ENCODE measurements at regions not wholly inside any gene's neighbourhood (a gene's known extent, or its start where the extent isn't known, plus 50 kb on each side); places are given as distances from the start of the nearest gene placed in this dataset.

DNA sequence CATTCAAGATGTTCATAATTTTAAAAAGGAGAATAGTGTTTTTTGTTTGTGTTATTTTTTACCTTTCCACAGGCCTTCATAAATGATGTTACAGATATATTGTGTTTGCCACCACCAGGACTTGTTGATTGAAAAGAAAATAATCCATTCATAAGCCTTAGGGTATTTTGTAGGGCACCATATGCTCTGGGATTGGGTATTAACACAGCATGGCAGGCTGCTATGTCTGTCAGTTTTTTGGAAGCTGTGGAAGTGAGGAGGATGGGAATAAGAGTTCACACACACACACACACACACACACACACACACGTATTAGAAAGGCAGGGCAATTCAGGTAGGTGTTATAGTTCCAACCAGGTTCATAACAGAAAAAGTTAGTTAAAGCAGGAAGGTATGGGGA lies 237.9 kb downstream of the HDGFL1 start:
- intact Hi-C loops (cut with micrococcal nuclease) = no loop called here
- no peak overlapping the region for H3K4me3 Mint-ChIP-seq
- H3K36me3 Mint-ChIP-seq (ENCODE audit: low read depth) = no peaks in the 10 kb centered on the region
- no peaks in the 10 kb centered on the region for H3K4me1 Mint-ChIP-seq (ENCODE audit: low read depth)
- H3K27me3 Mint-ChIP-seq (ENCODE audit: insufficient read depth) = no peaks in the 10 kb centered on the region
- no peak overlapping the region for H3K27ac Mint-ChIP-seq
- H3K9me3 Mint-ChIP-seq = no peaks in the 10 kb centered on the region
- DNase-seq (ENCODE audit: low spot score) = no peak

DNA sequence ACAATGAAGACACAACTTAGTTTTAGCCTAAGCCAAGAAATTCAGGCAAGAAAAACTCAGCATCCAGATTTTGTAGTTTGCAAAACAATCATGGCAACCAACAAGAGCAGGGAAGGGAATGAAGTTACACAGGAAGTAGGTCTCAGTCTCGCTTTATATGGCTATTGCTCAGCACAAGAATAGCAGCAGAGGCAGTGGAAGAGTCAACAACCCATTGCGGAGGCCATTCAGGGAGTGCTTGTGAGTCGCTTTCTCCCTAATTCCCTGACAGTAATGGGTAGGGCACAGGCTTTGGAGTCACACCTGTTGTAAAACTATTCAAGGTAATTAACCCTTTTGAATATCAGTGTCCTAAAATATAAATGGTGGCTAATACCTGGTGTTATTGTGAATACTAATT lies 238.5 kb downstream of the HDGFL1 start:
- DNase-seq (ENCODE audit: low spot score) = no peak
- no peaks in the 10 kb centered on the region for H3K9me3 Mint-ChIP-seq
- H3K27ac Mint-ChIP-seq = no peak overlapping the region
- no peaks in the 10 kb centered on the region for H3K4me1 Mint-ChIP-seq (ENCODE audit: low read depth)
- no peaks in the 10 kb centered on the region for H3K36me3 Mint-ChIP-seq (ENCODE audit: low read depth)
- no peak overlapping the region for H3K4me3 Mint-ChIP-seq
- intact Hi-C loops (cut with micrococcal nuclease) = no loop called here
- no peaks in the 10 kb centered on the region for H3K27me3 Mint-ChIP-seq (ENCODE audit: insufficient read depth)

DNA sequence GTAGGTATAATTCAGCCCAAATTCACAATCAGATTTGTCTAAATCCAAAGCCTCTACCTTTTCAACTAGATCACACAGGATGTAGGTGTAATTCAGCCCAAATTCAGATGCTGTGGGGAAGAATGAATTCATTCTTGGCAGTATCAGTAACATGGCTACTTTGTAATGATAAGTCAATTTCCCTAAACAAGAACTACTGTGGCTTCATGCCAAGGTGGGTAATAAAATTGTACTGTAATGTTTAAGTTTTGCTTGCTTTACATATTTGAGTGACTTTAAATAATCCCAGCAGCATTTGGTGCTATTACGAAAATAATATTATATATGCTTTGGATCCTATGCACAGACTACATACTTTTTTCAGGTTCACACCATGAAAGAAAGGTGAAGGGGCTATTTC lies 239.1 kb downstream of the HDGFL1 start:
- no peak for DNase-seq (ENCODE audit: low spot score)
- Mint-ChIP-seq H3K9me3 (no peaks in the 10 kb centered on the region), H3K4me3 (no peak overlapping the region), H3K36me3 (ENCODE audit: low read depth) (no peaks in the 10 kb centered on the region), H3K4me1 (ENCODE audit: low read depth) (no peaks in the 10 kb centered on the region), H3K27ac (no peak overlapping the region), H3K27me3 (ENCODE audit: insufficient read depth) (no peaks in the 10 kb centered on the region)
- intact Hi-C loops (cut with micrococcal nuclease) = no loop called here

DNA sequence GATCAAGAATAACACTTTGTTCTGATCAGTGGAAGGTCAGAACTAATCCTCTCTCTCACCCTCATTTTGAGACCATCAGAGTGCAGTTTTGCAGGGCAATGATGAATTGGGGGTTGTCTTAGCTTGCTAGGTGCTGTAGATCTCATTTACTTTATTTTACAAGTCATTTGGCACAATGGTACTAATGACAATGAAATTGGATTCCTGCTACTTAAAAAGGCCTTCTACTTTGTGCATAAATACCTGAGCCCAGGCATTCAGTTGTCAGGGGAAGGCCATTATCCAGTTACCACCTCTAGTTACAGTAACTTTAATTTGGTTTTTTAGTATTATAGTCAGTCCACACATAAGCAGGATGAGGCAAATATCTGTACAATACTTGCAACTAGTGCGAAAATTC lies 240.0 kb downstream of the HDGFL1 start:
- Mint-ChIP-seq H3K4me1 (ENCODE audit: low read depth) (no peaks in the 10 kb centered on the region), H3K36me3 (ENCODE audit: low read depth) (no peaks in the 10 kb centered on the region), H3K27me3 (ENCODE audit: insufficient read depth) (no peaks in the 10 kb centered on the region), H3K4me3 (no peak overlapping the region), H3K27ac (no peak overlapping the region), H3K9me3 (peaks cover 4% of the 10 kb centered on the region)
- DNase-seq (ENCODE audit: low spot score) = no peak
- intact Hi-C loops (cut with micrococcal nuclease) = no loop called here

DNA sequence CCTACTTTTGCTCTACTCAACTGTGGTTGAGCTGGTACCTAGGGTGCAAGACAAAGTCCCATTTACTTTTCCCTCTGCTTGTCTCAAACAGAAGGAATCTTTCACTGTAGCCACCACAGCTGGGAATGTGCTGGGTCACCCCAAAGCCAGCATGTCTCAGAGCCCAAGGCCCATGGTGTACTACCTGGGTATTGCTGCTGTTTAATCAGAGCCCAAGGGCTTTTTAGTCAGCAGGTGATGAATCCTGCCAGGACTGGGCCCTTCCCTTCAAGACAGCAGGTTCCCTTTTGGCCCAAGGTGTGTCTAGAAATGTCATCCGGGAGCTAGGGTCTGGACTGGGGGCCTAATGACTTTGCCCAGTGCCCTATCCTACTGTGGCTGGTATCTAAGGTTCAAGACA lies 249.8 kb downstream of the HDGFL1 start:
- H3K27me3 Mint-ChIP-seq (ENCODE audit: insufficient read depth) = no peaks in the 10 kb centered on the region
- H3K4me1 Mint-ChIP-seq (ENCODE audit: low read depth) = no peaks in the 10 kb centered on the region
- H3K4me3 Mint-ChIP-seq = no peak overlapping the region
- intact Hi-C loops (cut with micrococcal nuclease) = no loop called here
- H3K27ac Mint-ChIP-seq = no peak overlapping the region
- no peaks in the 10 kb centered on the region for H3K36me3 Mint-ChIP-seq (ENCODE audit: low read depth)
- no peak for DNase-seq (ENCODE audit: low spot score)
- peaks cover 7% of the 10 kb centered on the region for H3K9me3 Mint-ChIP-seq

DNA sequence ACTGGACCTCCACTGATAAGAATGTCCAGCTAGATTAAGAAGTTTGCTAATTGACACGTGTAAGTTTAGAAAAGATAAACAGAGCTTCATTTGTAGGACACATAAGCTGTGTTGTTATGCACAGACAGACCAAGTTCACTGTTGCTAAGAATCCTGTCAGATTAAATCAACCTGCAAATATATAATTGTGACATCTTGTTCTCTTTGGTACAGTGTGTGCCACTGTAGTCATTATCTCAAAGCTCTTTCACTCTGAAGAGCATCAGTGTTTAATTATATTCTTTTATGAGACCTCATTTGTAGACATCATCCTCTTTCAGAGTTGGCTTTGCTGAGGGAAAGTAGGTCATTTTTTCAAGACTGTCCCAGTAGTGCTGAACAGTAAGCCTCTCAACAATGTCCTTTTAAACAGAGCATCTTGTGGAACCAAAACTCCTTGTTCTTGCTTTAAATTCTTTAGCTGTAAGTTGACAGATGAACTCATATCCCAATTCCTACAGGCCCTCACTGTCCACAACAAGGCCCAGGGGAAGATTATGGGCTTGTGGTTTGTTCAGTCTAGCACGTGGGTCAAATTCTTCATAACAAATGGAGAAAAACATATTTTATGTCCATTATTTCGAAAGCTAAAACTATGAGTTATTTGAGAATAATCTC lies 252.4 kb downstream of the HDGFL1 start:
- DNase-seq (ENCODE audit: low spot score) = no peak
- intact Hi-C loops (cut with micrococcal nuclease) = no loop called here
- Mint-ChIP-seq H3K27me3 (ENCODE audit: insufficient read depth) (no peaks in the 10 kb centered on the region), H3K4me1 (ENCODE audit: low read depth) (no peaks in the 10 kb centered on the region), H3K4me3 (no peak overlapping the region), H3K9me3 (peaks cover 7% of the 10 kb centered on the region), H3K36me3 (ENCODE audit: low read depth) (no peaks in the 10 kb centered on the region), H3K27ac (no peak overlapping the region)

DNA sequence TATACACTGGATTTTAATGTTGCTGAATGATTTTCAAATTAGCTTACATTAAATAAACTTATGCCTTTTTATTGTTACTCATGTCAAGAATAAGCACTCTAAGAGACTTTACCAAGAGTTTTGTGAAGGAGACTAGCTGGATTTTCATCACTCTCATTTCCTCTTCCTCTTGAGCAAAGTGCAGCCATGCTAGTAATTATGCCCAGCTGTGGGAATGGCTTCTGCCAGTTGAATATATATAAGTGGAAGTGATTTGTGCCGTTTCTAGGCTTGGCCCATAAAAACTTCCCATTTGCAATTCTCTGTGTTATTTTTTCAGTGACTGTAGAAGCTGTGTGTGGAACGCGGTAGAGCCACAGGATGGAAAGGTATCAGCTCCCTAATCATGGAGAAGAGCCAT lies 255.8 kb downstream of the HDGFL1 start:
- peaks cover 2% of the 10 kb centered on the region for H3K9me3 Mint-ChIP-seq
- no peak overlapping the region for H3K4me3 Mint-ChIP-seq
- no peak for DNase-seq (ENCODE audit: low spot score)
- H3K27me3 Mint-ChIP-seq (ENCODE audit: insufficient read depth) = no peaks in the 10 kb centered on the region
- H3K36me3 Mint-ChIP-seq (ENCODE audit: low read depth) = no peaks in the 10 kb centered on the region
- H3K27ac Mint-ChIP-seq = no peak overlapping the region
- H3K4me1 Mint-ChIP-seq (ENCODE audit: low read depth) = no peaks in the 10 kb centered on the region
- intact Hi-C loops (cut with micrococcal nuclease) = no loop called here

DNA sequence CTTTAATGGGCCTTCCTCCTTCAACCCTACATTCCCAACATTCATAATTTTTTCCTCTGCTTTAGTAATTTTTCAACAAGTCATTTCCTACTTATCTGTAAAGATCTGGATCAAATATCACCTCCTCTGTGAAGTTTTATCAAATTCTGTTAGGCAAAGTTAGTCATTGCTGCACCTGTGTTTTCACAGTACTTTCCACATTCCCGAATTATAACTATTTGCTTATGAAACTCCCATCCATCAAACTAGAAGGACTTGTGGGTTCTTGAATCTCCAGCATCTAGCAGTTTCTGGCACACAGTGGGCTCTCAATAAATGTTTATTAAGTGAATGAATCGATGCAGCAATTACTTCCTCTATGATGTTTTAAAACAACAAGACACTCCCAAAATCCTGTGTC lies 257.6 kb downstream of the HDGFL1 start:
- DNase-seq (ENCODE audit: low spot score) = no peak
- Mint-ChIP-seq H3K27me3 (ENCODE audit: insufficient read depth) (no peaks in the 10 kb centered on the region), H3K27ac (no peak overlapping the region), H3K4me3 (no peak overlapping the region), H3K36me3 (ENCODE audit: low read depth) (no peaks in the 10 kb centered on the region), H3K9me3 (no peaks in the 10 kb centered on the region), H3K4me1 (ENCODE audit: low read depth) (no peaks in the 10 kb centered on the region)
- intact Hi-C loops (cut with micrococcal nuclease) = no loop called here

DNA sequence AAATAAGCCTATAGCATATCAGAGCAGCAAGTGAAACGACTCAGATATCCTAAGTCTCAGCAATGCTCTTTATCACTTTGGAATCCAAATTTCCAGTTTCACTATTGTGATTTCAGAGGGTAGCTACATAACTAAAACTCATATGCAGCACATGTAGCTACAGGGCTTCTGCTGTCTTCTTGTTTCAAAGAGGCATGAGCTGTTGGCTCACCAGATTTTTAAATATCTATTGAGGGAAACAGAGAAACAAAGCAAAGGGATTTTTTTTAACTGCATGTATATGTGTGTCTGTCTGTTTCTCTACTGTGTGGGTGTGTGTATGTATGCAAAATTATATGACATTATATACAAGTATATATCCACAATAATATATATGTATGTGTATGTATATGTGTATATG lies 258.4 kb downstream of the HDGFL1 start:
- DNase-seq (ENCODE audit: low spot score) = no peak
- intact Hi-C loops (cut with micrococcal nuclease) = no loop called here
- no peaks in the 10 kb centered on the region for H3K36me3 Mint-ChIP-seq (ENCODE audit: low read depth)
- H3K4me1 Mint-ChIP-seq (ENCODE audit: low read depth) = no peaks in the 10 kb centered on the region
- no peaks in the 10 kb centered on the region for H3K9me3 Mint-ChIP-seq
- no peak overlapping the region for H3K27ac Mint-ChIP-seq
- no peaks in the 10 kb centered on the region for H3K27me3 Mint-ChIP-seq (ENCODE audit: insufficient read depth)
- no peak overlapping the region for H3K4me3 Mint-ChIP-seq

DNA sequence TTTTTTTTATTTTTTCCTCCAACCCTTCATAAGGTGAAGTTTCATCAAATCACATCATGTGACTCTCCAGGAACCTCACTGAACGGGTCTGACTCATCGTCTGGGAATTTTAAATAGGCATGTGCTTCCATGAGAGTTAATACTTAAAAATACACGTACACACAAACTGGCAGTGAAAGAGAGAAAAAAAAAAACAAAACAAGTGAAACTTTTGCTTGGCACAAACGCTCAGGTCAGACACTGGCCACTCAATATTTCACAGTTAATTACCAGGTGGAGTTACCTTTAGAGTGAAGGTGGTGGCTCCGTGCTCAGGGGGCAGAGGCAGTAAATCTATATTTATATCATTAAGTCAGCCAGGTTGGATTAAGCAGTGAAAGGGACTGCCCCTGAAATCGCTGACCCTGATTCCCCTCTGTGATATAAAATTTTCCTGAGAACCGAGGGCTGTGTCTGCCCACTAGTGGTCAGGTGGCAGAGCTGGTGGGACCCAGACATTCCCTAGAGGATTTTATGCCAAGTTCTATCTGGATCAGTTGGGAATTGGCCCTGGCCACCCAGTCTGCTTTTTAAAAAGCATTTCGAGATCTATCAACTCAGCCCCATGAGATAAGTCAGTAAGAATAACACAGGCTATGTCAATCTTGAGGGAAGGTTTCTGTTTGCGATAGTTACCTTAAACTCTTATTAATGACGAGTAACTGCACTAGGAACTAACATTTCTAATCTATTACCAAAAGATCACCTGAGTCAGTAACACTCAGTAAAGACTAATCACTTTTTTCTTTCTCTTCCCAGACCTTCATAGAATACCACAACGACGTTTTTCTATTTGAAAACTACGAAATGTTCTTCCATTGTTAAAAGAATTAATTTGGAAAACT lies 259.1 kb downstream of the HDGFL1 start:
- Mint-ChIP-seq H3K4me1 (ENCODE audit: low read depth) (no peaks in the 10 kb centered on the region), H3K4me3 (no peak overlapping the region), H3K27me3 (ENCODE audit: insufficient read depth) (no peaks in the 10 kb centered on the region), H3K36me3 (ENCODE audit: low read depth) (no peaks in the 10 kb centered on the region), H3K9me3 (no peaks in the 10 kb centered on the region), H3K27ac (no peak overlapping the region)
- DNase-seq (ENCODE audit: low spot score) = no peak
- intact Hi-C loops (cut with micrococcal nuclease) = no loop called here

DNA sequence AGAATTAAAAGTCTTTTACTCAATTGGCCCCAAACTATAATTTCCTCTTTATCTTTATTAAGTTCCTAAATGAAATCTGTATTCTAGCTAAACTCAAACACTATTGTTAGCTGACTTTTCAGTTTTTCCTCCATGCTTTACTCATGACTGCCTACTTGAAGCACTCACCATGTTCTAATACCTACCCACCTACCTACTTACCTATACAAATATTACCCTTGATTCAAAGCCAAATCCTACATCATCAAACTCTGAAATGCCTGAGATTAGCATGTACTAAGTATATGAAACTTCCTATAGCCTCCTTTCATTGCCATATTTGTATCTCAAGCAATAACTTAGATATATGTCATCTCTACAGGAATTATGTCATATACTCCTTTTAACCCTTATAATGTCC lies 259.7 kb downstream of the HDGFL1 start:
- no peaks in the 10 kb centered on the region for H3K36me3 Mint-ChIP-seq (ENCODE audit: low read depth)
- intact Hi-C loops (cut with micrococcal nuclease) = no loop called here
- DNase-seq (ENCODE audit: low spot score) = no peak
- no peaks in the 10 kb centered on the region for H3K4me1 Mint-ChIP-seq (ENCODE audit: low read depth)
- no peaks in the 10 kb centered on the region for H3K27me3 Mint-ChIP-seq (ENCODE audit: insufficient read depth)
- no peak overlapping the region for H3K27ac Mint-ChIP-seq
- H3K4me3 Mint-ChIP-seq = no peak overlapping the region
- H3K9me3 Mint-ChIP-seq = no peaks in the 10 kb centered on the region

DNA sequence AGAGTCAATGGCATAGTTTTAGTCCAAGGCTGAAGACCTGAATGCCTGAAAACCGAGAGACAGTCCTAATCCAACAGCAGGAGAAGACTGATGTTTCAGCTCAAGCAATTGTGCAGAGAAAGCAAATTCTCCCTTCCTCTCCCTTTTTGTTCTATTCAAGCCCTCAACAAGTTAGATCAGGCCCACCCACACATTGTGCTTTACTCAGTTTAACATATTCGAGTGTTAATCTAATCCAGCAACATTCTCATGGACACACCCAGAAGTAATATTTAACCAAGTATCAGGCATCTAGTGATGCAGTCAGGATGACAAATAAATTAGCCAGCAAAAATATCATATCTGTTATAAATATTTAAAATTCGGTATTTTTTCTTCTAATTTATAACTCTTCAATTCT lies 261.1 kb downstream of the HDGFL1 start:
- H3K27me3 Mint-ChIP-seq (ENCODE audit: insufficient read depth) = no peaks in the 10 kb centered on the region
- H3K4me3 Mint-ChIP-seq = no peak overlapping the region
- intact Hi-C loops (cut with micrococcal nuclease) = no loop called here
- no peaks in the 10 kb centered on the region for H3K36me3 Mint-ChIP-seq (ENCODE audit: low read depth)
- peaks cover 5% of the 10 kb centered on the region for H3K9me3 Mint-ChIP-seq
- DNase-seq (ENCODE audit: low spot score) = no peak
- H3K27ac Mint-ChIP-seq = no peak overlapping the region
- no peaks in the 10 kb centered on the region for H3K4me1 Mint-ChIP-seq (ENCODE audit: low read depth)

DNA sequence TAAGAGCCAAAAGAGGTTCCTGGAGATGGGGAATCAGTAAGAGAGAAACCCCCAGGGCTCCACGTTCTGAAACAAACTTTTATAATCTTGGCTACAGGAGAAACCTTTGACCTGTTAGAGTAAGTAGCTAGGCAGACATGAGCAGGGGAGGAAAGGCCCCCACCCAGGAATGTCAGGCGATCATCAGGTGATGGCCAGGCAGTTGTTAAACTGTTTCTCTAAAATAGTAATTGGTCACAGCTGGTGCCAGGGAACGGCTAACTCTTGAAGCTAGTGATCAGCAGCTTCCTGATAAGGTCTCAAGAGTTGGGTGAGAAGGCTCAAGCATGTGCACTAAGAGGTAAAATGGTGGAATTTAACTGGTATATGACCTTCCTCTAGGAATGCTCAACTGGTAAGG lies 263.8 kb downstream of the HDGFL1 start:
- H3K4me1 Mint-ChIP-seq (ENCODE audit: low read depth) = no peaks in the 10 kb centered on the region
- no peaks in the 10 kb centered on the region for H3K27me3 Mint-ChIP-seq (ENCODE audit: insufficient read depth)
- no peaks in the 10 kb centered on the region for H3K36me3 Mint-ChIP-seq (ENCODE audit: low read depth)
- no peak overlapping the region for H3K27ac Mint-ChIP-seq
- peaks cover 6% of the 10 kb centered on the region for H3K9me3 Mint-ChIP-seq
- H3K4me3 Mint-ChIP-seq = no peak overlapping the region
- intact Hi-C loops (cut with micrococcal nuclease) = no loop called here
- no peak for DNase-seq (ENCODE audit: low spot score)

Data from activated T-helper 1 cell treated with anti-CD3 and anti-CD28 coated beads, Interleukin-12 subunit alpha, Interleukin-12 subunit beta, Interleukin-2, Interleukin-4 antibody, amounts not matched to agents 30 ng/mL and 10 ng/mL and 1 ng/mL, durations not matched to agents 14 hours and 24 hours and 36 hours (primary cell).